MM.1S (cell line): ENCODE measurements at regions not wholly inside any gene's neighbourhood (a gene's known extent, or its start where the extent isn't known, plus 50 kb on each side); places are given as distances from the start of the nearest gene placed in this dataset.

ENCODE experiments used
- DNase-seq: peaks from one replicate; pipeline ENCODE4 v3.0.0-alpha.2; 2015
- H2AFZ ChIP-seq: fragments of 300-600 bp; sonication (generic); 2 replicates; pipeline ENCODE4 v1.6.0; 2016; ENCODE audit warnings: antibody characterized with exemption, low read length
- H3F3A ChIP-seq: fragments of 300-600 bp; sonication (generic); 2 replicates; pipeline ENCODE4 v1.6.1; 2016; ENCODE audit warnings: mild to moderate bottlenecking, antibody characterized with exemption, low read length, moderate library complexity, mixed read lengths; ENCODE audit not compliant: insufficient read depth
- H3K27ac ChIP-seq: fragments of 300-600 bp; sonication (generic); 2 replicates; pipeline ENCODE4 v1.5.1; 2016; ENCODE audit warnings: mild to moderate bottlenecking, low read length
- H3K27me3 ChIP-seq: fragments of 300-600 bp; sonication (generic); replicated peaks from 2 replicates; pipeline ENCODE4 v1.6.0; 2016; ENCODE audit warnings: low read length; ENCODE audit not compliant: insufficient read depth
- H3K36me3 ChIP-seq: fragments of 300-600 bp; sonication (generic); replicated peaks from 2 replicates; pipeline ENCODE4 v1.6.1; 2016; ENCODE audit warnings: mild to moderate bottlenecking, low read length, mixed read lengths; ENCODE audit not compliant: insufficient read depth
- H3K4me1 ChIP-seq: fragments of 300-600 bp; sonication (generic); 2 replicates; pipeline ENCODE4 v1.6.1; 2016; ENCODE audit warnings: low read length, mixed read lengths
- H3K4me2 ChIP-seq: fragments of 300-600 bp; sonication (generic); 2 replicates; pipeline ENCODE4 v1.6.0; 2016; ENCODE audit warnings: low read depth, low read length
- H3K4me3 ChIP-seq: fragments of 300-600 bp; sonication (generic); 2 replicates; pipeline ENCODE4 v1.5.1; 2016; ENCODE audit warnings: low read length, mixed read lengths
- H3K79me2 ChIP-seq: fragments of 300-600 bp; sonication (generic); 2 replicates; pipeline ENCODE4 v1.6.1; 2016; ENCODE audit warnings: mixed run types, low read length, mixed read lengths
- H3K9ac ChIP-seq: fragments of 300-600 bp; sonication (generic); 2 replicates; pipeline ENCODE4 v1.6.1; 2016; ENCODE audit warnings: low read length, mixed read lengths
- H3K9me2 ChIP-seq: fragments of 300-600 bp; sonication (generic); replicated peaks from 2 replicates; pipeline ENCODE4 v1.6.1; 2016; ENCODE audit warnings: mild to moderate bottlenecking, low read length, mixed read lengths; ENCODE audit not compliant: insufficient read depth
- H3K9me3 ChIP-seq: fragments of 300-600 bp; sonication (generic); replicated peaks from 2 replicates; pipeline ENCODE4 v1.6.1; 2016; ENCODE audit warnings: mild to moderate bottlenecking, low read length, mixed read lengths; ENCODE audit not compliant: insufficient read depth
- H4K20me1 ChIP-seq: fragments of 300-600 bp; sonication (generic); 2 replicates; pipeline ENCODE4 v1.6.1; 2016; ENCODE audit warnings: mild to moderate bottlenecking, low read length, moderate library complexity, mixed read lengths; ENCODE audit not compliant: insufficient read depth
- EZH2 ChIP-seq: fragments of 300-600 bp; sonication (generic); optimal IDR thresholded peaks from 2 replicates; pipeline ENCODE3; 2017; ENCODE audit warnings: low read depth, mild to moderate bottlenecking, antibody characterized with exemption, low read length, mixed read lengths
- EZH2phosphoT487 ChIP-seq: fragments of 300-600 bp; sonication (generic); IDR thresholded peaks from 2 replicates; pipeline ENCODE4 v1.6.1; 2018; ENCODE audit warnings: antibody characterized with exemption, low read length
- TF ChIP-seq, protein P1 (sequence below): fragments of 300-600 bp; sonication (generic); IDR thresholded peaks from 2 replicates; pipeline ENCODE4 v1.5.1; 2016; ENCODE audit warnings: antibody characterized with exemption, low read length, mixed read lengths

DNA sequence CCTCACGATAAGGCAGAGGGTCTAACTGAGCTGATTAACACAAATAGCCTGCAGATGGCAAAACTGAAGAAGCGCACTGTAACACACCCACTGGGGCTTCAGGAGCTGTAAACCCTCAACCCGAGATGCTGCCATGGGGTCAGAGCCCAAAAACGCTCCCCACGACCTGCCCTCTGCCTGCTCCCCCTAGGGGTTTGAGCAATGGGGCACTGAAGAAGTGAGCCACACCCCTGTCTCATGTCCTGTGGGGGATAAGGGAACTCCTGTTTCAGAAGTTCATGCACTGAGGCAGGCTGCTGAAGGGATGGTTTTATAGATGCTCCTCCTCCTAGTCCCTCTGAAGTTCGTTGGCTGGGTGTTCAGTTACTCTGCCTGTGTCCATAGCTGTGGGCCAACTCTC lies 105.9 kb upstream of the CELF4 start:
- H3K9ac ChIP-seq = no peak overlapping the region
- H3K4me3 ChIP-seq = no peak overlapping the region
- no peaks in the 10 kb centered on the region for H3K36me3 ChIP-seq
- no peak overlapping the region for H3K4me2 ChIP-seq
- no peak overlapping the region for H2AFZ ChIP-seq
- H3K79me2 ChIP-seq = no peaks in the 10 kb centered on the region
- DNase-seq = no peak
- no peaks in the 10 kb centered on the region for H3K9me3 ChIP-seq
- H4K20me1 ChIP-seq = no peaks in the 10 kb centered on the region
- H3K9me2 ChIP-seq = no peaks in the 10 kb centered on the region
- no peaks in the 10 kb centered on the region for H3K4me1 ChIP-seq
- H3K27me3 ChIP-seq = no peaks in the 10 kb centered on the region
- no peak overlapping the region for H3K27ac ChIP-seq
- H3F3A ChIP-seq = no peaks in the 10 kb centered on the region
- no peak for TF ChIP-seq EZH2phosphoT487
- TF ChIP-seq EZH2 = no peak
- TF ChIP-seq, protein P1, sequence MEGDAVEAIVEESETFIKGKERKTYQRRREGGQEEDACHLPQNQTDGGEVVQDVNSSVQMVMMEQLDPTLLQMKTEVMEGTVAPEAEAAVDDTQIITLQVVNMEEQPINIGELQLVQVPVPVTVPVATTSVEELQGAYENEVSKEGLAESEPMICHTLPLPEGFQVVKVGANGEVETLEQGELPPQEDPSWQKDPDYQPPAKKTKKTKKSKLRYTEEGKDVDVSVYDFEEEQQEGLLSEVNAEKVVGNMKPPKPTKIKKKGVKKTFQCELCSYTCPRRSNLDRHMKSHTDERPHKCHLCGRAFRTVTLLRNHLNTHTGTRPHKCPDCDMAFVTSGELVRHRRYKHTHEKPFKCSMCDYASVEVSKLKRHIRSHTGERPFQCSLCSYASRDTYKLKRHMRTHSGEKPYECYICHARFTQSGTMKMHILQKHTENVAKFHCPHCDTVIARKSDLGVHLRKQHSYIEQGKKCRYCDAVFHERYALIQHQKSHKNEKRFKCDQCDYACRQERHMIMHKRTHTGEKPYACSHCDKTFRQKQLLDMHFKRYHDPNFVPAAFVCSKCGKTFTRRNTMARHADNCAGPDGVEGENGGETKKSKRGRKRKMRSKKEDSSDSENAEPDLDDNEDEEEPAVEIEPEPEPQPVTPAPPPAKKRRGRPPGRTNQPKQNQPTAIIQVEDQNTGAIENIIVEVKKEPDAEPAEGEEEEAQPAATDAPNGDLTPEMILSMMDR = no peak

GRCh38 chr18:37671119-37671518 lies 105.5 kb upstream of the CELF4 start:
- TF ChIP-seq, protein P1 = no peak
- TF ChIP-seq EZH2phosphoT487 (no peak), EZH2 (no peak)
- no peaks in the 10 kb centered on the region for H3K27me3 ChIP-seq

GRCh38 chr18:37669991-37670534 lies 104.5 kb upstream of the CELF4 start:
- Histone ChIP-seq H3K4me3 (no peak overlapping the region), H3K36me3 (no peaks in the 10 kb centered on the region), H3K79me2 (no peaks in the 10 kb centered on the region), H3K9me3 (no peaks in the 10 kb centered on the region), H3K4me2 (no peak overlapping the region), H3K9ac (no peak overlapping the region), H3K9me2 (no peaks in the 10 kb centered on the region), H4K20me1 (no peaks in the 10 kb centered on the region), H3K4me1 (no peaks in the 10 kb centered on the region), H3K27me3 (no peaks in the 10 kb centered on the region), H3F3A (no peaks in the 10 kb centered on the region), H2AFZ (no peak overlapping the region), H3K27ac (no peak overlapping the region)
- TF ChIP-seq EZH2 = no peak
- TF ChIP-seq, protein P1 = no peak
- TF ChIP-seq EZH2phosphoT487 = no peak
- no peak for DNase-seq

More at GRCh38 chr18:37671119-37671518, 105.5 kb upstream of the CELF4 start:
- no peaks in the 10 kb centered on the region for H3K4me1 ChIP-seq
- H3K36me3 ChIP-seq = no peaks in the 10 kb centered on the region
- H3K9me3 ChIP-seq = no peaks in the 10 kb centered on the region
- no peak overlapping the region for H3K4me3 ChIP-seq
- H3K9ac ChIP-seq = no peak overlapping the region
- H3K27ac ChIP-seq = no peak overlapping the region
- no peaks in the 10 kb centered on the region for H4K20me1 ChIP-seq
- H3K4me2 ChIP-seq = no peak overlapping the region
- H3K79me2 ChIP-seq = no peaks in the 10 kb centered on the region
- no peak for DNase-seq
- no peaks in the 10 kb centered on the region for H3K9me2 ChIP-seq
- H3F3A ChIP-seq = no peaks in the 10 kb centered on the region
- no peak overlapping the region for H2AFZ ChIP-seq
